Left ventricle myocardium inferior (tissue), 1 donor: ENCODE measurements at regions not wholly inside any gene's neighbourhood (a gene's known extent, or its start where the extent isn't known, plus 50 kb on each side); places are given as distances from the start of the nearest gene placed in this dataset.

Experiments
- DNase-seq: peaks from one replicate; pipeline ENCODE4 v3.0.0-alpha.2; 2020
- H3K27ac ChIP-seq: fragments of 200-600 bp; replicated peaks from 2 replicates; pipeline ENCODE4 v1.8.0; 2021
- H3K27me3 ChIP-seq: fragments of 200-600 bp; 2 replicates; pipeline ENCODE4 v1.8.0; 2021; ENCODE audit warnings: low read depth
- H3K36me3 ChIP-seq: fragments of 200-600 bp; 2 replicates; pipeline ENCODE4 v1.8.0; 2021
- H3K4me1 ChIP-seq: fragments of 200-600 bp; 2 replicates; pipeline ENCODE4 v1.8.0; 2021
- H3K4me3 ChIP-seq: fragments of 200-600 bp; 2 replicates; pipeline ENCODE4 v1.8.0; 2021; ENCODE audit warnings: mild to moderate bottlenecking, moderate library complexity
- H3K9me3 ChIP-seq: fragments of 200-600 bp; replicated peaks from 2 replicates; pipeline ENCODE4 v1.8.0; 2021
- intact Hi-C: fragments of 100-400 bp; cut with micrococcal nuclease; formaldehyde crosslinking; loops from one replicate; pipeline ENCODE4 v1.11.0; 2022
- TF ChIP-seq, protein P1 (sequence below): fragments of 200-600 bp; IDR thresholded peaks from 2 replicates; pipeline ENCODE4 v1.8.0; 2021; ENCODE audit warnings: antibody characterized with exemption, mild to moderate bottlenecking, borderline replicate concordance
- donor health status: DM: no; HTN: yes; CAD: no; lungs with severe emphysema.

DNA sequence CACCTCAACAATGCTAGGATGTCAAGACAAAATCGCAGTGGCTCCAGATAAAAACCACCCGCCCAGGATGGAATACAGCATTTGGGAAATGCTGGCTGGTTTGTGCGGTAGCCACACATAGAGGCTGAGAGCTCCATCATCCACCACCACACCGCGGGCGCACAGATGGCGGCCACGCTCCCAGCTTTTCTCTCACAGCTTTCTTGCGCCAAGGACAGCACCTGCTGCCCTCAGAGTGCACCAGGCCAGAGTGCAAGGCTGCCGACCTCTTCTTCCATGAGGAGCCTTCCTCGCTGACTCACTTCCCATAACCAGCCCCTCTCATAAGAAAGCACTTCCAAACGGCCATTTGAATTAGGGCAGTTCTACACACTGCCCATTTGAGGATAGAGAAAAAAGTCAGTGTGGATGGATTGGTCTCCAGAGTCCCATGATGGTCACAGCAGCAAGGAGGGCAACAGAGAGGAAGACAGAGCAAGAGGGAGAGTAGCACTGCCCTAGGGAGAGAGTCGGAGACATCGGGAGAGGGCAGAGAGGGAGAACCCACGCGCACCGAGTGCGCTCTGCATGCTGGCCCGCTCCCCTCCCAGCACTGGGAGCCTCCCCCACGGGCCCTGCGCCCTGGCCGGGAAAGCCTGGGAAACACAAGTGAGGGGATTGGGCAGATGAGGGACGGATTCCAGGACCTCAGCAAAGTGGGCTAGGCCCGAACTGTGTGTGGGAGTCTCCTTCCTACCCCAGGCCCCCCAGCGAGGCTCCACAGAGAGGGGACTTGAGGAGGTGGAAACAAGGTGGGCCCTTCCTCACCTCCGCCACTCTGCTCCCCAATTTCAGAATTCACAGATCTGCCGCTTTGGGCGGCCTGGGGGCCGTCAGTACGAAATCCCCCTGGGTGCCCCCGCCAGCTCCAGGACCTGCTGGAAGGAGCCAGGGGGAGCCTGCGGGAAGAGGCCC is 156.9 kb downstream of the USP12 start:
- Histone ChIP-seq H3K4me3 (no peak overlapping the region), H3K9me3 (no peaks in the 10 kb centered on the region), H3K27ac (no peak overlapping the region), H3K4me1 (no peaks in the 10 kb centered on the region), H3K36me3 (no peaks in the 10 kb centered on the region), H3K27me3 (peaks cover 5% of the 10 kb centered on the region)
- intact Hi-C loops = no loop called here
- DNase-seq = no peak
- TF ChIP-seq, protein P1, sequence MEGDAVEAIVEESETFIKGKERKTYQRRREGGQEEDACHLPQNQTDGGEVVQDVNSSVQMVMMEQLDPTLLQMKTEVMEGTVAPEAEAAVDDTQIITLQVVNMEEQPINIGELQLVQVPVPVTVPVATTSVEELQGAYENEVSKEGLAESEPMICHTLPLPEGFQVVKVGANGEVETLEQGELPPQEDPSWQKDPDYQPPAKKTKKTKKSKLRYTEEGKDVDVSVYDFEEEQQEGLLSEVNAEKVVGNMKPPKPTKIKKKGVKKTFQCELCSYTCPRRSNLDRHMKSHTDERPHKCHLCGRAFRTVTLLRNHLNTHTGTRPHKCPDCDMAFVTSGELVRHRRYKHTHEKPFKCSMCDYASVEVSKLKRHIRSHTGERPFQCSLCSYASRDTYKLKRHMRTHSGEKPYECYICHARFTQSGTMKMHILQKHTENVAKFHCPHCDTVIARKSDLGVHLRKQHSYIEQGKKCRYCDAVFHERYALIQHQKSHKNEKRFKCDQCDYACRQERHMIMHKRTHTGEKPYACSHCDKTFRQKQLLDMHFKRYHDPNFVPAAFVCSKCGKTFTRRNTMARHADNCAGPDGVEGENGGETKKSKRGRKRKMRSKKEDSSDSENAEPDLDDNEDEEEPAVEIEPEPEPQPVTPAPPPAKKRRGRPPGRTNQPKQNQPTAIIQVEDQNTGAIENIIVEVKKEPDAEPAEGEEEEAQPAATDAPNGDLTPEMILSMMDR = no peak

DNA sequence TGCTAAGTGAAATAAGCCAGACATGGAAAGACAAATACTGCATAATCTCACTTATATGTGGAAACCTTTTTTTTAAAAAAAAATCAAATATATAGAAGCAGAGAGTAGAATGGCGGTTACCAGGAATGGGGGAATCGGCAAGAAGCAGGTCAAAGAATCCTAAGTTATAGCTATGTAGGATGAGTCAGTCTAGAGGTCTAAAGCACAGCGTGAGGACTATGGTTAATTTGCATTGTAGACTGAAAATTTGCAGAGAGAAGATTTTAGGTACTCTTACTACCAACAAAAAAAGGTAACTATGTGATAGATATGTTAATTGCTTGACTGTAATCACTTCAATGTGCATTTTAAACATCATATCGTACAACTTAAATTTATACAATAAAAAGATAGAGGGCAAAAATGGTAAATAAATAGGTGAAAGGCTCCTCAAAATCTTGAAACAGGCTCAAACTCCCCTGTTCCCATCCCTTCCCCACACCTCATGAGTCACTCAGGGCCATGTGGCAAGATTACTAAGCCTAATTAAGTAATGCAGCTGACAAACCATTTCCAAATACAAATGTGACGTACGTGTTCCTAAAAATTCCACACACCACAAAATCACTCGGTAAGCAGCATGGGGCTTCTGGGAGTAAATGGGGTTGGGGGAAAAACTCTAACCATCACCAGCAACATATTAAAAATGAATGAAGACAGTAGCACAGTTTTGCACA is 159.0 kb downstream of the USP12 start:
- Histone ChIP-seq H3K27ac (no peak overlapping the region), H3K36me3 (no peaks in the 10 kb centered on the region), H3K27me3 (peaks cover 5% of the 10 kb centered on the region), H3K4me1 (no peaks in the 10 kb centered on the region), H3K9me3 (no peaks in the 10 kb centered on the region), H3K4me3 (no peak overlapping the region)
- TF ChIP-seq, protein P1 = no peak
- intact Hi-C loops = no loop called here
- DNase-seq = no peak

DNA sequence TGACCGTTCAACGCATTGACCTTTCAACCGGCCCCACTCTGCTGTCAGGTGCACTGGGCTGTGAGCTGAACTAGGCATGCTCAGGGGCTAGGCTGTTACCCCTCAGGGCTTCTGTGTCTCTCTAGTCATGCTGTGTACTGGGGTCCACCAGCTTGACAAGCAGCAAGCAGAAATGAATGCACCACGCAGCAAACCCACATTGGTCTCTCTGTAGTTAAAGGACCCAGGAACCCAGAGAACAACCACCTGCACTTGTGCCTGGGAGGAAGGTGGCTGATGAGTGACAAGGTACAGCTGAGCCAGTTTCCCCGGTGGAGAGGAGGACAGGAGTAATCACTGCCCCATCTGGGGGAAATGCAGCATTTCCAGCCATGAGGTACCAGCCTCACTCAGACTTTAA is 159.9 kb downstream of the USP12 start:
- DNase-seq = no peak
- Histone ChIP-seq H3K36me3 (no peaks in the 10 kb centered on the region), H3K9me3 (no peaks in the 10 kb centered on the region), H3K4me1 (peaks cover 8% of the 10 kb centered on the region), H3K27me3 (peaks cover 13% of the 10 kb centered on the region), H3K4me3 (no peak overlapping the region), H3K27ac (no peak overlapping the region)
- TF ChIP-seq, protein P1 = no peak
- intact Hi-C loops = no loop called here

DNA sequence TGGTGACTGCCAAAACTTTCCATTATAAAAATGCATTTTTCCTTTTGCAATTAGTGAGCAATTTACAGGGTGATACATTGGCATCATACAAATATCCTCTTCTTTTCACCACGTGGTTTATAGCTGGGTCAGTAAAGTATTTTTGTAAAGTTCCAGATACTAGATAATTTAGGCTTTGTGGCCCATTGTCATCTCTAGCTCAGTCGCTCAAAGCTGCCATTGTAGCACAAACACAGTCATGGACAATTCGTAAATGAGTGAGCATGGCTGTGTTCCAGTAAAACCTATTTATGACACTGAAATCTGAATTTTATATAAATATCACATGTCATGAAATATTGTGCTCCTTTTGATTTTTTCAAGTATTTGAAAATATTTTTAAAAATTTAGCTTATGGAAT is 162.9 kb downstream of the USP12 start:
- Histone ChIP-seq H3K27ac (no peak overlapping the region), H3K27me3 (peaks cover 22% of the 10 kb centered on the region), H3K4me3 (no peak overlapping the region), H3K4me1 (peaks cover 21% of the 10 kb centered on the region), H3K9me3 (no peaks in the 10 kb centered on the region), H3K36me3 (no peaks in the 10 kb centered on the region)
- no peak for DNase-seq
- intact Hi-C loops = no loop called here
- TF ChIP-seq, protein P1 = no peak

DNA sequence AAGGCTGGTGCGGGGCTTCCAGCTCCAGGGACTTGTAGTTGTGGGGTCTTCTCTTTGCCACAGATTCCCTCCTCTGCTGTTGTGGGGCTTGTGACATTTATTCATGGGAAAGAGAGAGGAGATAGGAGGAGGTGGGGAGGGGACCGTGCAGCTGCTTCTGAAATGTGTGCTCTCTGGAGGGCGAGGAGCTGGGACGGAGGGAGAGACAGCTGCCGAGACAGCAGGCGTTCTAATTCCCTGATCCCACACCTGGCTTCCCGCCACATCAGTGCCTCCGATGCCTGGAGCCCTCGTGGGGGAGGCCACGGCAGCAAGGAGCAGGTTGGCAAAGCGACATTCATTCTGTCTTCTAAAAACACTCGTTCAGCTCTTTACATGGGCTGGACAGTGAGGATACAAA is 164.4 kb downstream of the USP12 start:
- peaks cover 22% of the 10 kb centered on the region for H3K27me3 ChIP-seq
- intact Hi-C loops = no loop called here
- TF ChIP-seq, protein P1 = no peak
- H3K9me3 ChIP-seq = peaks cover 8% of the 10 kb centered on the region
- H3K36me3 ChIP-seq = no peaks in the 10 kb centered on the region
- no peak for DNase-seq
- peak overlapping the region; percentile 63 for H3K4me3 ChIP-seq
- H3K4me1 ChIP-seq = peaks cover 21% of the 10 kb centered on the region
- H3K27ac ChIP-seq = no peak overlapping the region
